Right atrium auricular region (tissue), 2 donors: ENCODE measurements at regions not wholly inside any gene's neighbourhood (a gene's known extent, or its start where the extent isn't known, plus 50 kb on each side); places are given as distances from the start of the nearest gene placed in this dataset.

Source experiments
- DNase-seq: peaks from one replicate; pipeline ENCODE4 v3.0.0-alpha.2; 2019; ENCODE audit warnings: low spot score
- H3K27ac ChIP-seq, 2 donors: fragments of 200-600 bp; sonication (generic); 1 replicate in 1 of 2; 2 replicates in 1 of 2; pipeline ENCODE4 v1.5.1; 2016 to 2019
- H3K27me3 ChIP-seq, 2 donors: fragments of 200-600 bp; sonication (generic); one replicate each; pipeline versions ENCODE4 v1.5.1 to v1.6.0; 2017 to 2019
- H3K36me3 ChIP-seq: fragments of 200-600 bp; sonication (generic); one replicate; pipeline ENCODE4 v1.5.1; 2016
- H3K4me1 ChIP-seq, 2 donors: fragments of 200-600 bp; sonication (generic); one replicate each; pipeline versions ENCODE4 v1.5.1 to v1.6.0; 2017 to 2019
- H3K4me3 ChIP-seq, 2 donors: fragments of 200-600 bp; sonication (generic); 1 replicate in 1 of 2; 2 replicates in 1 of 2; pipeline ENCODE4 v1.5.1; 2017 to 2019; ENCODE audit warnings: mild to moderate bottlenecking in 1 of 2, moderate library complexity in 1 of 2
- H3K9me3 ChIP-seq, 2 donors: fragments of 200-600 bp; sonication (generic); one replicate each; pipeline ENCODE4 v1.5.1; 2019
- TF ChIP-seq, protein P1 (sequence below), 2 donors: fragments of 200-600 bp; sonication (generic); IDR thresholded peaks; one replicate each; pipeline ENCODE4 v1.5.1; 2019; ENCODE audit warnings: antibody characterized with exemption in 2 of 2

DNA sequence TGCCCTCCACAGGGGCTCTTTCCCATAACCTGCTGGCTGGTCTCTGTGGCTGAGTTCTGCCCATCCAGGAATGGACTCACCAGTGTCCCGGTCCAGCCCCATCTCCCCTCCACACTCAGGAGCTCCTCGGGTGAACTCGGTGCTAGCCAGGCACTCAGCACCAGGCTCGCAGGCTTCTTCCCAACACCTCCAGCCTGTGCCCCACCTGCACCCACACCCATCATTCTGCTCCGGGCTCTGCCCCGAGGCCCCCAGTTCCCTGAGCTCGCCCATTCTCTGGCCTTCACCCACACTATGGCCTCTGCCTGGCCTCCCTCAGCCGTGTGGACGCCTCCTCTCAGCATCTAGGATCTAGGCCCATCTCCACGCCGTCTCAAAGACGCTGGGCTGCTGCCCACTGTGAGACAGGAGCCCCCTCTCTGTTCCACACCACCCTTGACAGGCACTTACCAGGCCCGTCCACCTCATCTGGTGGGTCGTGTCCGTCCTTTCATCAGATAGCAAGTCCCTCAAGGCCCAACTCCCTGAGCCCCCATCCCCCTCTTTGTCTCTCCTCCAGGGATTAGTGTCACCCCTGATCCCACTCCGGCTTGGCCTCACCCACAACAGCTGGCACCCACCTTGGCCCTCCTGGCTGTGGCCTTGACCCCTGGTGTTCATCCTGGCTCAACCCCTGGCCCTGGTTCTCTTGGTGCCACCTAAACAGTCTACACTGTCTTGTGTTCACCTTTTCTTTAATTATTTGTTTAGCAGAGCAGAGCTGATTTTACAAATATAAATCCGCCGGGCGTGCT is 76.0 kb upstream of the FAM20C start:
- DNase-seq: peak; percentile 54
- H3K36me3 ChIP-seq: no peaks in the 10 kb centered on the region
- no peaks in the 10 kb centered on the region for H3K27me3 ChIP-seq
- H3K9me3 ChIP-seq: peaks cover 0 to 9% of the 10 kb centered on the region in 2 donors
- peaks cover 0 to 14% of the 10 kb centered on the region in 2 donors for H3K4me1 ChIP-seq
- H3K4me3 ChIP-seq: no peak overlapping the region
- TF ChIP-seq, protein P1, sequence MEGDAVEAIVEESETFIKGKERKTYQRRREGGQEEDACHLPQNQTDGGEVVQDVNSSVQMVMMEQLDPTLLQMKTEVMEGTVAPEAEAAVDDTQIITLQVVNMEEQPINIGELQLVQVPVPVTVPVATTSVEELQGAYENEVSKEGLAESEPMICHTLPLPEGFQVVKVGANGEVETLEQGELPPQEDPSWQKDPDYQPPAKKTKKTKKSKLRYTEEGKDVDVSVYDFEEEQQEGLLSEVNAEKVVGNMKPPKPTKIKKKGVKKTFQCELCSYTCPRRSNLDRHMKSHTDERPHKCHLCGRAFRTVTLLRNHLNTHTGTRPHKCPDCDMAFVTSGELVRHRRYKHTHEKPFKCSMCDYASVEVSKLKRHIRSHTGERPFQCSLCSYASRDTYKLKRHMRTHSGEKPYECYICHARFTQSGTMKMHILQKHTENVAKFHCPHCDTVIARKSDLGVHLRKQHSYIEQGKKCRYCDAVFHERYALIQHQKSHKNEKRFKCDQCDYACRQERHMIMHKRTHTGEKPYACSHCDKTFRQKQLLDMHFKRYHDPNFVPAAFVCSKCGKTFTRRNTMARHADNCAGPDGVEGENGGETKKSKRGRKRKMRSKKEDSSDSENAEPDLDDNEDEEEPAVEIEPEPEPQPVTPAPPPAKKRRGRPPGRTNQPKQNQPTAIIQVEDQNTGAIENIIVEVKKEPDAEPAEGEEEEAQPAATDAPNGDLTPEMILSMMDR (IDR thresholded peaks at IDR 0.05): no peak
- no peak overlapping the region for H3K27ac ChIP-seq

DNA sequence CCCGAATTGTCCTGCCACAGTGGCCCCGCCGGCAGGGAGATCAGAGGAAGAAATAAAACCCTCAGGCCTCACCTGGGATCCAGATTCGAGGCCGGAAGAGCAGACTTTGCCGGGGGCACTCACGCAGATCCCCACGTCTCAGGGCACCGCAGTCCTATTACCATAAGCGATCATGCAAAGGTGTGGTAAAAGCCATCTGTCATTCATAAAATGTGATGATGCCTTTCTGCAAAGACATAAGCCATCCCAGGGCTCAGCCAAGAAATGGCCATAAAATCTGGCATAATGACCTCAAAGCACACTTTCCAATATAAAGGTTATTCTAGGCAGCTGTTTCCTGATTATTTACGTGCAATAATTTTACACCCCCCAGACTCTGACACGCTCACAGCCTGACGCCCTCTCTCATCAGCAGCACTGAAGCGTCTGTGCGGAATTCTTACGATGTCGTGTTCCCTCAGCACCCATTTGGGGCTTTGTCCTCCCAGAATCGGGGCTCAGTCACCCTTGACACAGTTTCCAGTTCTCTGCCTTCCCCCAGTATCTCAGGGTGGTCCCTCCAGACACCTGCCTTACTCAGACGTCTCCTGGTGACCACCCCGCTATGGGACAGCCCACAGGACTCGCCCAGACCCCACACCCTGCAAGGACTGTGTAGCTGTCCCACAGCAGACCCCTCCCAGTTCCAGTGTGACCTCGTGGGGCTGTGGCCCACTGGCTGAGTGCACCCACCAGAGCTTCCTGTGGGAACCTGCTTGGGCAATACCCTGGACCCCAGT is 74.3 kb upstream of the FAM20C start:
- Histone ChIP-seq H3K27ac (no peak overlapping the region), H3K9me3 (peaks cover 0 to 4% of the 10 kb centered on the region in 2 donors), H3K4me3 (no peak overlapping the region), H3K4me1 (peaks cover 0 to 14% of the 10 kb centered on the region in 2 donors), H3K36me3 (no peaks in the 10 kb centered on the region), H3K27me3 (no peaks in the 10 kb centered on the region)
- no peak for DNase-seq
- TF ChIP-seq, protein P1 (IDR thresholded peaks at IDR 0.05): no peak

DNA sequence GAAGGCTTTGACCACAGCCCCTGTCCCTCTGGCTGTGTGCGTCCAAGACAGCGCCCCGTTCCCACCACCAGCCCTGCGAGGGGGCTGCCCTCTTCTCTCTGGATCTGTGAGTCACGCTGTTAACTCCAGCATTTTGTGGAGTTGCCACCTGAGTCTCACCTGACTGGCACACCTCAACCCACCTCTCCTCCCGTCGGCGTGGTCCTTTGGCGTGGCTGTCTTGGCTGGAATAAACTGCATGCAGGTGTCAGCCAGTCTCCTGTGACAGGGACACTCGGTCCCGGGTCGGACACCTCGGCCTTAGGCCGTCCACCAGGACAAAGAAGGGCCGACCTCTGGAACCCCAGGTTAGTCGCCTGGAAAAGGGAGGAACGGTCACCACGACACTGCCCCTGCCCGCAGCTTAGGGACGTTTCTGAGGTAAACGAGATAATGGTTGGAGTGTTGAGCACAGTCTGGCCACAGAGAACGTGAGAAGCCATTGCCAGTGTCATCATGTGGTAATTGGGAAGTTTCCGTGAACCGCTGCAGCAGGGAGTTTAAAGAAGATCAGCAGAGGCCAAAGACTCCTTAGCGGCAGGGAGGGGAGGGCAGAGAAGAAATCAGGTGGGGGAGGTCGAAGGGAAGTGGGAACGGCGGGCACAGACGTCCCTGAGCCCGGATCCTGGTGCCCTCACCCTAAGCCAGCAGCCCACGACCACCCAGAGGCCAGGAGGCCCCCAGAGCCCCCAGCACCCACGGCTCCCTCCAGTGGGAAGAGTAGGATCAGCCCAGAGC is 73.6 kb upstream of the FAM20C start:
- H3K4me1 ChIP-seq: peaks cover 0 to 14% of the 10 kb centered on the region in 2 donors
- no peaks in the 10 kb centered on the region for H3K27me3 ChIP-seq

DNA sequence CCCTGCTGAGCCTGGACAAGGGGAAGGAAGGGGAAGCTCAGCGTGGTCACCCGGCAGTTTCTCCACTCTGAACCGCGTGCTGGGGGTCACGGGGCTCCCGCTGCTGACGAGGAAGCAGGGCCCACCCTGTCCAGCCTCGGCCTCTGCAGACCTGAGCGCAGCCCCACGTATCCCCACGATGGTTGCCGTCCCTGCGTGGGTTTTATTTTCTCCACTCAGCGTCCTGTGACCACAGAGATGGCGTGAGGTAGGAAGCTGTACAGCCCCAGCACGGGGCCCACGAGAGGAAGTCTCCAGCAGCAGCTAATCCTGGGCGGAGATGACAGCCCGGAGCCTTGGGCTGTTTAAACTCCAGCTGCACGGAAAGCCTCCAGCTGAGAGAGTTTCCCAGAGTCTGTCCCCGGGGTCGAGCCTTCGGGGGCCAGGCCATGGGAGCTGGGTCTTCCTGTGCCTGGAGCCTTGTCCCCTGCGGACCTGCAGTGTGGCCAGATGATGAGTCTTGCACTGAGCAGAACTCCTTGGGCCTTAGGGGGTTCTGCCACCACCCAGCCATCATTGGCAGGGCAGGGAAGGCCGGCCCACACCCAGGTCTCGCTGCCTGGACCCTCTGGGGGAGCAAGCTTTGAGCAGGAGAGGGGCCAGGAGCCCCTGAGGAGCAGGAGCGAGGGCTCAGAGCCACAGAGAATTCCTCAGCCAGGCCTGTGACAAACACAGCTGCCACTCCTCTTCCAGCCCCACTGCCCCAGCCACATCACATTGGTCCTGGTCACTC is 72.8 kb upstream of the FAM20C start:
- TF ChIP-seq, protein P1 (IDR thresholded peaks at IDR 0.05): no peak
- Histone ChIP-seq H3K27me3 (no peaks in the 10 kb centered on the region), H3K36me3 (no peaks in the 10 kb centered on the region), H3K27ac (peak overlapping the region in 1 of 2 donors; percentile 18), H3K4me1 (peaks cover 0 to 14% of the 10 kb centered on the region in 2 donors), H3K4me3 (no peak overlapping the region), H3K9me3 (no peaks in the 10 kb centered on the region)
- no peak for DNase-seq

More for the DNA sequence above, 73.6 kb upstream of the FAM20C start:
- H3K9me3 ChIP-seq: peaks cover 0 to 3% of the 10 kb centered on the region in 2 donors
- no peak for DNase-seq
- H3K36me3 ChIP-seq: no peaks in the 10 kb centered on the region
- no peak overlapping the region for H3K4me3 ChIP-seq
- TF ChIP-seq, protein P1 (IDR thresholded peaks at IDR 0.05): no peak
- peak overlapping the region in 1 of 2 donors; percentile 18 for H3K27ac ChIP-seq
